ENCODE measurements at regions not wholly inside any gene's neighbourhood (a gene's known extent, or its start where the extent isn't known, plus 50 kb on each side); places are given as distances from the start of the nearest gene placed in this dataset.

- Histone ChIP-seq H3K9me3 (ENCODE audit: control insufficient read depth, low read length) (no peaks in the 10 kb centered on the region), H3K4me1 (no peaks in the 10 kb centered on the region), H2AFZ (no peak overlapping the region), H3K9ac (no peak overlapping the region), H3K4me2 (ENCODE audit: low read length) (no peak overlapping the region), H3K36me3 (ENCODE audit: control insufficient read depth, insufficient read depth, low read length) (no peaks in the 10 kb centered on the region), H3K27me3 (ENCODE audit: control insufficient read depth, insufficient read depth, low read length) (no peaks in the 10 kb centered on the region), H3K4me3 (ENCODE audit: low read depth, low read length) (no peak overlapping the region), H3K27ac (no peak overlapping the region), H3K79me2 (no peaks in the 10 kb centered on the region)
- TF ChIP-seq CTCF (IDR thresholded peaks at IDR 0.05) = no peak
Measured at GRCh38 chr16:73793260-73793659, 503.4 kb upstream of the PSMD7 start.

- H3K27ac ChIP-seq = no peak overlapping the region
- H3K4me2 ChIP-seq (ENCODE audit: low read length) = no peak overlapping the region
- H3K9ac ChIP-seq = no peak overlapping the region
- H3K9me3 ChIP-seq (ENCODE audit: control insufficient read depth, low read length) = no peaks in the 10 kb centered on the region
- TF ChIP-seq CTCF (IDR thresholded peaks at IDR 0.05) = no peak
- no peak overlapping the region for H2AFZ ChIP-seq
- no peaks in the 10 kb centered on the region for H3K4me1 ChIP-seq
- H3K27me3 ChIP-seq (ENCODE audit: control insufficient read depth, insufficient read depth, low read length) = no peaks in the 10 kb centered on the region
- no peaks in the 10 kb centered on the region for H3K79me2 ChIP-seq
- no peak overlapping the region for H3K4me3 ChIP-seq (ENCODE audit: low read depth, low read length)
- no peaks in the 10 kb centered on the region for H3K36me3 ChIP-seq (ENCODE audit: control insufficient read depth, insufficient read depth, low read length)
Measured at GRCh38 chr16:73792199-73793020, 504.2 kb upstream of the PSMD7 start.

- H3K9ac ChIP-seq = no peak overlapping the region
- no peaks in the 10 kb centered on the region for H3K27me3 ChIP-seq (ENCODE audit: control insufficient read depth, insufficient read depth, low read length)
- H2AFZ ChIP-seq = no peak overlapping the region
- no peaks in the 10 kb centered on the region for H3K36me3 ChIP-seq (ENCODE audit: control insufficient read depth, insufficient read depth, low read length)
- H3K9me3 ChIP-seq (ENCODE audit: control insufficient read depth, low read length) = no peaks in the 10 kb centered on the region
- H3K79me2 ChIP-seq = no peaks in the 10 kb centered on the region
- H3K4me1 ChIP-seq = no peaks in the 10 kb centered on the region
- no peak overlapping the region for H3K4me3 ChIP-seq (ENCODE audit: low read depth, low read length)
- no peak overlapping the region for H3K27ac ChIP-seq
- no peak overlapping the region for H3K4me2 ChIP-seq (ENCODE audit: low read length)
- TF ChIP-seq CTCF (IDR thresholded peaks at IDR 0.05) = no peak
Measured at GRCh38 chr16:73781297-73781696, 515.3 kb upstream of the PSMD7 start.

GRCh38 chr16:73778887-73779286 lies 517.7 kb upstream of the PSMD7 start:
- no peaks in the 10 kb centered on the region for H3K36me3 ChIP-seq (ENCODE audit: control insufficient read depth, insufficient read depth, low read length)
- H3K27ac ChIP-seq = no peak overlapping the region
- no peak overlapping the region for H3K9ac ChIP-seq
- no peaks in the 10 kb centered on the region for H3K9me3 ChIP-seq (ENCODE audit: control insufficient read depth, low read length)
- no peaks in the 10 kb centered on the region for H3K79me2 ChIP-seq
- no peak for TF ChIP-seq CTCF (IDR thresholded peaks at IDR 0.05)
- no peak overlapping the region for H2AFZ ChIP-seq
- H3K4me1 ChIP-seq = no peaks in the 10 kb centered on the region
- no peaks in the 10 kb centered on the region for H3K27me3 ChIP-seq (ENCODE audit: control insufficient read depth, insufficient read depth, low read length)
- no peak overlapping the region for H3K4me3 ChIP-seq (ENCODE audit: low read depth, low read length)
- H3K4me2 ChIP-seq (ENCODE audit: low read length) = no peak overlapping the region

- H3K4me3 ChIP-seq (ENCODE audit: low read depth, low read length) = no peak overlapping the region
- no peaks in the 10 kb centered on the region for H3K27me3 ChIP-seq (ENCODE audit: control insufficient read depth, insufficient read depth, low read length)
- no peak overlapping the region for H3K27ac ChIP-seq
- H3K79me2 ChIP-seq = no peaks in the 10 kb centered on the region
- H3K9ac ChIP-seq = no peak overlapping the region
- no peak for TF ChIP-seq CTCF (IDR thresholded peaks at IDR 0.05)
- H3K4me2 ChIP-seq (ENCODE audit: low read length) = no peak overlapping the region
- no peaks in the 10 kb centered on the region for H3K36me3 ChIP-seq (ENCODE audit: control insufficient read depth, insufficient read depth, low read length)
- H2AFZ ChIP-seq = no peak overlapping the region
- no peaks in the 10 kb centered on the region for H3K4me1 ChIP-seq
- no peaks in the 10 kb centered on the region for H3K9me3 ChIP-seq (ENCODE audit: control insufficient read depth, low read length)
Measured at GRCh38 chr16:73775841-73776388, 520.7 kb upstream of the PSMD7 start.
